ENCODE measurements at regions not wholly inside any gene's neighbourhood (a gene's known extent, or its start where the extent isn't known, plus 50 kb on each side); places are given as distances from the start of the nearest gene placed in this dataset.

DNA sequence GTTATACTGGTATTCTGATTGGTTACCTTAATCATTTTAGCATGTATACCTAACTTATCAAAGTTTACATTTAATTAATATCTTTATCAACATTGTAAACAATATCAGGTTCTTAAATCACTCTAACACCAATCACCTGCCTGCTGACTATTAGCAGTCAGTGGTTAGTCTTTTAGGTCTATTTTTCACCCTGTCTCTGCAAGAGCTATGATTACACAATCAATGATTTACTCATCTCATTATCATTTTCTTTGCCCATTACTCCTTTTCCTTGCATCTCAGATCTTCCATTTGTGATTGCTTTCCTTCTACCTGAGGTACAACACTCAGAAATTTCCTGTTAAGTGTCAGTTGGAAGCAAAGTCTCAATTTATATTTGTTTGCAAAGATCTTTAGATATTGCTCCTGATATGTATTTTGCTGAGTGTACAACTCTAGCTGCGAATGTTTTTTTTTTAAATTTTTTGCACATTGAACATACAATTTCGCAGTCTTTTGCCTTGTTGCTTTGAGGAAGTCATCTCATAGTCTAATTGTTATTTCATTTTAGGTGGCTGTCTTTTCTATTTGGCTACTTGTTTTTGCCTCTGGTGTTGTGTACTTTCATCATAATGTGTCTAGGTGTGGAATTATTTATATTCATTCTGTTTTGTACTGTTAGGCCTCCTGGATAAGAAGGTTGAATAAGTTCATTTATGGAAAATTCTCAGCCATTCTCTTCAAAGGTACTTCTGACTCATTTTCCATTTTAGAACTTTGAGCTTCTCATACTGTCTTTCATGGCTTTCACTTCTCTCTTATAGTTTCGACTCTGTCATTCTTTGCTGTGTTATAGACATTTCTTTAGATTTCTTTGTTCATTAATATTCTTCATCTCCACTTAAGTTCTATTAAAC is 104.9 kb upstream of the CEP162 start:
- TF ChIP-seq YY1 (IDR thresholded peaks at IDR 0.05; ENCODE audit: low read depth) (no peak), EGR1 (IDR thresholded peaks at IDR 0.05) (no peak), TCF12 (IDR thresholded peaks at IDR 0.05; ENCODE audit: low read depth) (no peak), RAD21 (IDR thresholded peaks at IDR 0.05; ENCODE audit: low read depth) (no peak), TAF1 (IDR thresholded peaks at IDR 0.05; ENCODE audit: low read depth) (no peak), EP300 (IDR thresholded peaks at IDR 0.05; ENCODE audit: borderline replicate concordance) (no peak), FOXM1 (IDR thresholded peaks at IDR 0.05; ENCODE audit: borderline replicate concordance, low read depth) (no peak)
